DND-41 (cell line): ENCODE measurements at regions not wholly inside any gene's neighbourhood (a gene's known extent, or its start where the extent isn't known, plus 50 kb on each side); places are given as distances from the start of the nearest gene placed in this dataset.

Source experiments
- EZH2 ChIP-seq: IDR thresholded peaks from 3 replicates; pipeline ENCODE4 v1.6.1; 2012; ENCODE audit warnings: borderline replicate concordance, low read depth, mild to moderate bottlenecking, moderate library complexity, low read length, inconsistent platforms; ENCODE audit not compliant: severe bottlenecking
- TF ChIP-seq, protein P1 (sequence below): IDR thresholded peaks from 2 replicates; pipeline ENCODE4 v1.5.1; 2012; ENCODE audit warnings: borderline replicate concordance, low read length, moderate library complexity, mild to moderate bottlenecking; ENCODE audit not compliant: poor library complexity, severe bottlenecking; ENCODE audit errors: extremely low read depth

DNA sequence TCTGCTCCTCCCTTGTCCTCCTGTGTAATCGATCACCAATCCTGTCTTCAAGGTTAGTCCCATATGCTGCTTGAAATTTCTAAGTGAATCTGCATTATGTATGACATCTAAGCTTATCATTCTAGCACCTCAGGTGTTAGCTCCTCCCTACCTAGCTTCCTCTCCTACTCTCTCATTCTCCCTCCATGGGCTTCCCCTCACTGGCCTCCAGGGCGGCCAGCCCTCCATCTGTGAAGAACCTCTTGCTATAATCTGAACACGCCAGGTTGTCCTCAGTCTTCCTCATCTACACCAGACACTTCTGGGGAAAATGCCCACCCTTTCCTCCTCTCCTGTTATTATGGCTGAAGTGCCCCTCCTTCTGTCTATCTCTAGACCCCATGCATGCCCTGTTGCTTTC lies 599.3 kb upstream of the KLF4 start:
- TF ChIP-seq, protein P1, sequence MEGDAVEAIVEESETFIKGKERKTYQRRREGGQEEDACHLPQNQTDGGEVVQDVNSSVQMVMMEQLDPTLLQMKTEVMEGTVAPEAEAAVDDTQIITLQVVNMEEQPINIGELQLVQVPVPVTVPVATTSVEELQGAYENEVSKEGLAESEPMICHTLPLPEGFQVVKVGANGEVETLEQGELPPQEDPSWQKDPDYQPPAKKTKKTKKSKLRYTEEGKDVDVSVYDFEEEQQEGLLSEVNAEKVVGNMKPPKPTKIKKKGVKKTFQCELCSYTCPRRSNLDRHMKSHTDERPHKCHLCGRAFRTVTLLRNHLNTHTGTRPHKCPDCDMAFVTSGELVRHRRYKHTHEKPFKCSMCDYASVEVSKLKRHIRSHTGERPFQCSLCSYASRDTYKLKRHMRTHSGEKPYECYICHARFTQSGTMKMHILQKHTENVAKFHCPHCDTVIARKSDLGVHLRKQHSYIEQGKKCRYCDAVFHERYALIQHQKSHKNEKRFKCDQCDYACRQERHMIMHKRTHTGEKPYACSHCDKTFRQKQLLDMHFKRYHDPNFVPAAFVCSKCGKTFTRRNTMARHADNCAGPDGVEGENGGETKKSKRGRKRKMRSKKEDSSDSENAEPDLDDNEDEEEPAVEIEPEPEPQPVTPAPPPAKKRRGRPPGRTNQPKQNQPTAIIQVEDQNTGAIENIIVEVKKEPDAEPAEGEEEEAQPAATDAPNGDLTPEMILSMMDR, result no peak
- no peak for TF ChIP-seq EZH2
